HG03432 (cell line): ENCODE measurements at regions not wholly inside any gene's neighbourhood (a gene's known extent, or its start where the extent isn't known, plus 50 kb on each side); places are given as distances from the start of the nearest gene placed in this dataset.

Source experiments
- ATAC-seq: cut with Tn5 transposase; IDR thresholded peaks from one replicate; pipeline ENCODE4 v1.9.1; 2021; ENCODE audit warnings: mild to moderate bottlenecking, moderate library complexity; ENCODE audit not compliant: unreplicated experiment

DNA sequence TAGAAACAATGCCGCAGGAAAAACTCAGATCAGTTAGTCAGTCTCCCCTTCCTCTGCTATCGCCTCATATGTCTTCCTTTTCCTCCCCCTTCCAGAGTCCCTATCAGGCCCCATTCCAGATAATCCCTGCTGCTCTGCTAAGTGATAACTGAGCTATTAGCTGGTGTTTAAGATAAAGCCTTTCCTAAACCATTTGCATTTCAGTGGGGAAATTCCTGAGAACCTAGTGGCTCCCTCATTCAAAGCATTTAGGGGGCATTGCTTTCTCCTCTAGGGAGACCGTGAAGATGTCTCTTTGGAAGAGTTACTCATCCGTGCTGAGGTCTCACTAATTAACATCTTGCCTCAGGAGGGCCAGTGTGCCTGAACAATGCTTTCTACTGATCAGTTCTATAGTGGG is 401.6 kb downstream of the NPIPA7 start:
- ATAC-seq, result no peak

DNA sequence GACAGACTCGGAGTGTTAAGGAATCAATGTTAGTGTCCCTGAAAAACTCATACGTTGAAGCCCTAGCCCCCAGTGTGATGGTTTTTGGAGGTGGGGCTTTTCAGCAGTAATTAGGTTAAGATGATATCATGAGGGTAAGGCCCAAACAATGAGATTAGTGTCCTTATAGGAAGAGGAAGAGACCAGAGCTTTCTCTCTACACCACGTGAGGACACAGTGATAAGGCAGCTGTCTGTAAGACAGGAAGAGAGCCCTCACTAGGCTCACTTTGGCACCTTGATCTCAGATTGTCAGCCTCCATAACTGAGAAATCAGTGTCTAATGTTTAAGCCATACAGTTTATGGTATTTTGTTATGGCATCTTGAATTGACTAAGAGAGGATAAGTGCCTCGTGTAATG is 403.2 kb downstream of the NPIPA7 start:
- ATAC-seq, result no peak

DNA sequence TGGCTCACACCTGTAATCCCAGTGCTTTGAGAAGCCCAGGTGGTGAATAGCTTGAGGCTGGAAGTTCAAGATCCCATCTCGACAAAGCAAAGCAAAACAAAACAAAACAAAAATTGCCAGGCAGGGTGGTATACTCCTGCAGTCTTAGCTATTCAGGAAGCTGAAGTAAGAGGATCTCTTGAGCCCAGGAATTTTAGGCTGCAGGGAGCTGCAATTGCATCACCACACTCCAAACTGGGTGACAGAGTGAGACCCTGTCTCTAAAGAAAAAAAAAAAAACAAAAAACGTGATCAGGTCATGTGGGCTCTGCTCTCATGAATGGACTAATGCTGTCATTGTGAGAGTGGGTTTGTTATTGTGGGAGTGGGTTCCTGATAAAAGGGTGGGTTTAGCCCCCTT is 409.1 kb downstream of the NPIPA7 start:
- no peak for ATAC-seq

DNA sequence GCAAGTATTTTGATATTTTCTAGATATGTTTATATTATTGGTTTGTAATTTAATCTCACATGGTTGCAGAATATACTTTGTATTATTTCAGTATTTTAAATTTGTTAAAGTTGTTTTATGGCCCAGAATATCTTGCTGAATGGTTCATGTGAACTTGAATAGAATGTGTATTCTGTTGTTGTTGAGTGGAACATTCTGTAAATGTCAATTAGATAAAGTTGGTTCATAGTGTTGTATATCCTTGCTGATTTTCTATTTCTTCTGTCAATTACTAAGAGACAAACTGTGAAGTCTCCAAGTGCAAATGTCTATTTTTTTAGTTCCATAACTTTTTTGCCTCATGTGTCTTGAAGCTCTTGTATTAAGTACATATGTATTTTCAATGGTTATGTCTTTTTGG is 411.7 kb downstream of the NPIPA7 start:
- no peak for ATAC-seq

DNA sequence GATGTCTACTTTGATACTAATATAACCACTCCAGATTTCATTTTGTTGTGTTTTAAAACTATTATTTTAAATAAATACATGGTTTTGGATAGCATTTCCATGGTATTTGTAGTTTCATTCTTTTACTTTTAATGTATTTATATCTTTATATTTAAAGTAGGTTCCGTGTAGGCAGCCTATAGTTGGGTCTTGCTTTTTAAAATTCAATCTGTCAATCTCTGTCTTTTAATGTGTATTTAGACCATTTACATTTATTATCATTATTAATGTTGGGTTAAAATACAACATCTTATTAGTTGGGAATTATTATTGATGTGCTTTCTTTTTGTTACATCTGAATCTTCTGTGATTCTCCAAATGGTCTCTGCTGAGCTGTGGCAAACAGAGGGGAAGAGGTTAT is 412.1 kb downstream of the NPIPA7 start:
- no peak for ATAC-seq

DNA sequence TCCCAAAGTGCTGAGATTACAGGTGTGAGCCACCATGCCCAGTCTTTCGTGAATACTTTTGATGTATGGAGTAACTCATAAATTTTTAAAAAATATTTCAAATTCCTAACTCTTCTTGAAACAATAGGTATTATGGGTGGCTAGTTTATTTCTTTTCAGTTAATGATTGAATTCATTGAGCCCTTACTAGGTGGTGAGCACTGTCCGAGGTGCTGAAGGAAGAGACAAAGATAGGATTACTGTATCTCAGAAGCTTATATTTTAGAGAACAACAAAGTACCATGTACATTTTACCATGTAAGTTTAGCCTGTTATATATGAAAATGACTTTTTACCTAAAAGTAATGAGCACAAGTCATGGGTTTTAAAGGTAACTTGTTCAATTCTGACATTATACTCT is 418.3 kb downstream of the NPIPA7 start:
- no peak for ATAC-seq

DNA sequence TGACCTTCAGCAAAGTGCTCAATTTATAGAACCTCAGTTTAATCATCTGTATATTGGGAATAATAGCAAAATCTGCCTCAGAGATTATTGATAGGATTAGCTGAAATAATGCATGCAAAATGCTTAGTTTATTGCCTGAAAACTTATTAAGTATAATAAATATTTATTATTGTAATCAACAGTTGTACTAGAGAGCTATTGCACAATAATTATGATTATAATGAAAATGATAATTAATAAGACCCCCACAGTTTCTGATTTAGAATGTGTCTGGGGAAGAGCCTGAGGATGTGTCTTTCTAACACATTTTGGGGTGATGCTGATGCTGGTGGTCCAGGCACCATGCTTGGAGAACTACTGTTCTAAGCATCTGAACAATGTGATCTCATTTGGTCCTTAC is 419.6 kb downstream of the NPIPA7 start:
- ATAC-seq, result no peak

DNA sequence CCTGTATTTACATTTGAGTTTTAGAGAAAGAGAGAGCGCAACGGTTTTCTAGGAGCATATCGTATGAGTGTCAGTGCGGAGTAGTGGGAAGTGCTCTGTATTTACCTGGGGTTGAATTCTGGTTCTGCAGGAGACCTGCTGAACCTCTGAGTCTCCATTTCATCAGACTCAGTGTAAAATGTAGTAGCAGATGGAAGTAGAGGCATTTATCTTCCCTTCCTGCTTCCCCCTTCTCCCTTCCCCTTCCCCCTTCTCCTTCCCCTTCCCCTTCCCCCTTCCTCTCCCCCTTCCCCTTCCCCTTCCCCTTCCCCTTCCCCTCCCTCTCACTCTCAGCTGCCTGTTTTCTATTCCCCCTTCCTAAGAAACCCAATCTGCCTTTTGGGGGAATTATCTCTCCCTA is 426.9 kb downstream of the NPIPA7 start:
- ATAC-seq, result no peak

DNA sequence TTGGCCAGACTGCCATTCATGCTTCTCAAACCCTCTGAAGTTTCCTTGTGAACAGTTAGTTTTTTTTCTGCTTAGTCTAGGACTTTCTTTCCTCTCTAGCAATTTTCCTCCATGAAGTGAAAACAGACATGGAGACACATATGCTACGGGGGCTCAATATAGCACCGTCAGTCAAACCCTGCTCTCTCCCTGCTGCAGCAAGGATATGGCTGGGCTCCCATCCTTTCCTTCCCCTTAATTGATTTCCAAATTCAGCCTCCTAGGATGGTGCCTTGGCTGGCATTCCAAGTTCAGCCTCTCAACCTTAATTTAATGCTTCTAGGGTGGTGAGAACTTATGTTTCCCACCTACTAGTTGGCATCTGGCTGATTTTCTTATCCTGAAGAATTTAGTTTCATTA is 436.7 kb downstream of the NPIPA7 start:
- no peak for ATAC-seq

DNA sequence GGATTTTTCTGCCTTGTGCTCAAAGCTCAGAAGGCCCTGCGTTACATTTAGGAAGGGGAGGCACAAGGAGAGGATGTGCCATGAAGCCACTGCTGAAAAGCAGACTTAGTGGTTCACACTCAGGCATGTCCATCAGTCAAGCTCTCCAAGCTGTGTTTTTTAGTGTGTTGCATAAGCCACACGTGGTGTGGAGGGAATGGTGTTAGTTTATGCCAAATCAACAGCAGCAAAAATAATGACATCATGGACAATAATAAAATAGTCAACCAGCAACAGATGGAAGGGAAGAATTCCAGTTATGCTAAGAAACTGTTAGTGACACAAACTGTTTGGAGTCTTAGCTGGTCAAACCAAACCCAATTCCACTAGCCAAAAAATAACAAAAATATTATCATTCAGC is 438.3 kb downstream of the NPIPA7 start:
- ATAC-seq, result no peak

DNA sequence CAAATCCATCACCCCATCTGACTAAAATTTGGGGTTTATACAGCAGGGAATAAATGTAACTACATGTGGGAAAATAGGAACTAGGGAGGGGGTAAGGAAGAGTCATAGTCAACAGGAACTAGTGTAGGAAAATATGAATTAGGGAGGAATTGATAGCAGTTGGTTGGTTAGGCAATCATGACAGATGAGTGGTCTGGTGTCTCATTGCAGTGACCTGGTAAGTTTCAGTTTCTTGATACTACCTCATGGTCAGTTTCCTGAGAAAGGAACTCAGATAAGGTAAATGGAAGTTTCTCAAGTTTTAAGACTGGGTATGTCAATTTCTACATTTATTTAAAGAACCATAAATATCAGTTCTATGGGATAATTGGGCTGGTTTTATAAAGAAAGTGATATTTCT is 442.3 kb downstream of the NPIPA7 start:
- ATAC-seq, result no peak

DNA sequence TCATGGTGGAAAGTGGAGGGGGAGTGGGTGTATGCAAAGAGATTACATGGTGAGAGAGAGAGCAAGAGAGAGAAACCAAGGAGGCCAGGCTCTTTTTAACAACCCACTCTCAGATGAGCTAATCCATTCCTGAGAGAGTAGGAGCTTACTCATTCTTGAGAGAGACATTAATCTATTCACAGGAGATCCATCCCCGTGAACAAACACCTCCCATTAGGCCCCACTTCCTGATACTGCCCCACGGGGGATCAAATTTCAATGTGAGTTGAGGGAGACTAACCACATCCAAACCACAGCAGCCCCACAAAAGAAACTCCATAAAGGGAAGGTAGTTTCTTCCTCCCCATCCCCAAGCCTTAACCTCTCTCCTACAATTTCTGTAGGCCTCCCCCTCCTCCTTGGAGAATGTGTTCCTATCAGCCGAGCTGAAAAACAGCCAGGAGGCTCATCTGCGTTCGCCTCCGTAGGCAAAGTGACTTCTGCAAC is 450.0 kb downstream of the NPIPA7 start:
- ATAC-seq, result no peak

DNA sequence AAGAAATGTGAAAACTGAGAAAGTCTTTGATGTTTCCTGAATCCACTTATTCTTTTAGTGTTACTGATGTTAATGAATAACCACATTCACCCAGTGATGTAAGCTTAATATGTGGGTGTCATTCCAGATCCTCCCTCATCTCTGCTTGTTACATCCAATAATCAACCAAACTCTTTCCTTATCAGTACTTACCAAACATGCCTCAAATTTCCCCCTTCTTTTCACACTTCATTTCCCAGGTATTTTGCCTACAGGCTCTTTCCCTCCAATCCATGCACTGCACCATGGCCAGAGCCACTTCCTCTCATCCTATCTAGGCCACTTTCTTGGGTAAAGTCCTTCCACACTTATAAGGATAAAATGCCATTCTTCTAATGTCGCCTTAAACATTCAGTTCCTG is 451.5 kb downstream of the NPIPA7 start:
- ATAC-seq, result no peak

DNA sequence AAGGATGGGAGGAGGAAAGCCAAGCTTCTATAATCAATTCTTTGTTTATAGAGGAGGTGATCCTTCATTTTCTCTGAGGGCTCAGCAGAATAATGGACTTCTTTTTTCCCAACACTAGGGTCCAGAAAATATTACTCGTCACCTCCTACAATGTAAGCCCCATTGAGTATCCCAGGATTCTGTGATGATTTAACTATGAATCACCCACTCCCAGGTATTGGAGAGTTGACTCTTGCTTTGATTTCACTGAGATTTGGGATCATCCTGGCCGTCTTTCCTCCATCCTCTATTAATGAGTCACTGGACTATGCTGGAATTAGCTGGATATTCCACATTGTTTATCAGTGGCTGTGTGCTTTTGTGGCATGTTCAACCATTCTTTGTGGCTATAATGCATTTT is 452.0 kb downstream of the NPIPA7 start:
- no peak for ATAC-seq

DNA sequence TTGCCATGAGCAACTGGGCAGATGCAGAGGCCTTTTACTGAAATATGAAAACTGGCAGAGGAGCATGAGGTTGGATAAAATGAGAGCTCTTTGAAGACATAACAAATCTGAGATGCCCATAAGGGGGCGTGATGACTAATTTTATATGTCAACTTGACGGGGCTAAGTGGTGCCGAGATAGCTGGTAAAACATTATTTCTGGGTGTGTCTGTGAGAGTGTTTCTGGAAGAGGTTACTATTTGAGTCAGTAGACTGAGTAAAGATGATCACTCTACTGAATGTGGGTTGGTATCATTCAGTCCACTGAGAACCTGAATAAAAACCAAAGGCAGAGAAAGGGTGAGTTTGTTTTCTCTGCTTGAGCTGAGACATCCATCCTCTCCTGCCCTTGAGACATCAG is 454.2 kb downstream of the NPIPA7 start:
- no peak for ATAC-seq

DNA sequence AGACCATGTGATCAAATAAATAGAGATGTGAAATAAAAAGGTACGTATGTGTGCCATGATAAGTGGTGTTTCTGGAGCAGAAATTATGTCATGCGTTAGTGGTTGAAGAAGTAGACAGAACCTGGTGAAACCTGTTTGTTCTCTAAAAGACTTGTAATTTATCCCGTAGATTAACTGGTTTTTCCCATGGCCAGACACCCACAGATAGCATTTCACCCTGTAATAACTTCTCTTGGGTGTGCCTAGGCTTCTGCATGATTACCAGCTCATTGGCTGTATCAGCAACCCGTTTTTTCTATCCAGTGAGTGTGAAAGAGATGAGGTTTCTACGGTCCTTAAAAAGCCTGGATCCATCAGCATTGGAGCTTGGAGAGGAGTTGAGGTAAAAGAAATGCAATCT is 471.3 kb downstream of the NPIPA7 start:
- ATAC-seq, result no peak

DNA sequence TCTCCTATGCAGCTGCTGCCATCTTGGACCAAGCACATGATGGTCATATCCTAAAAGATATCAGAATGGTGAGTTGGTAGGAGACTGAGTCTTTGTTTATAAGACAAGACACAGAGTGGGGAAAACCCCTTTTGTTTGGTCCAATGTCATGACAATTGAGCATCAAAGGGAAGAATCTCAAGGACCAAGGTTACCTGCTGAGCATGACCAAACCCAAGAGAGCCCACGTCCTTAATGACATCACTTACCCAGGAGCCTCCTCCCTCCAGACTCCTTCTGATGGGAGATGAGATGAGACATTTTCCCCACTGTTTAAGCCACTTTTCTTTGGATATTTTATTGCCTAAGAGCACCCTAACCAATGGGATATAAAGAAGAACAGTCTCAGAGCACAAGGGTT is 478.1 kb downstream of the NPIPA7 start:
- ATAC-seq, result no peak

DNA sequence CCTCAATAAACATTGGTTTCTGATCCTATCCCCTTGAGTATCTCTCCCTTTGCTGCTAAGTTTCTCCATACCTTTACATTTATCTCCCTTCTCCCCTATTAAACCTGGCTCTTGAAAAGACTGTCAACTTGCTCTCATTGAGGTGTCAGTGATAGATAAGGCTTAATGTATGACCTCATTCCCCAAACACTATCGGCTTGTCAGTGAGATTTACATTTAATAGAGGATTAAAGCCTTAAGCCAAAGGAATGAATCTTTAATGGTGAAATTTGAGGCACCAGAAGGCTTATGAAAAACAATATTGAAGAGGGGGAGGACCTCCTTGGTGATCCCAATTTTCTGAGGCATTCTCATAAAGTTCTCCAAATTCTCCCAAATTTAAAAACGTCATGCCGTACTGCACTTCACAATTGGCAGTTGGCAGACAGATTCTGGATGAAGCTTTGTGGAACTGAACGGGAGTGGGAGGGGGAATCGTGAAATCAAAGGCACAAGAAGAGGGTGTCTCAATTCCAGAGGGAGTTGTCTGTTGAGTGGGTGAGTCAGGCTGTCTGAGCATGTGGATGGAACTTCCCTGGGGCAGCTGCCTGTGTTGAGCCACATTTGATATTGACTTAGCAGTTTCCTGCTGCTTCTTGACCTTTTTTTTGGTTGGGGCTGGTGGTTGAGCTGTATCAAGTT is 478.8 kb downstream of the NPIPA7 start:
- ATAC-seq, result no peak

DNA sequence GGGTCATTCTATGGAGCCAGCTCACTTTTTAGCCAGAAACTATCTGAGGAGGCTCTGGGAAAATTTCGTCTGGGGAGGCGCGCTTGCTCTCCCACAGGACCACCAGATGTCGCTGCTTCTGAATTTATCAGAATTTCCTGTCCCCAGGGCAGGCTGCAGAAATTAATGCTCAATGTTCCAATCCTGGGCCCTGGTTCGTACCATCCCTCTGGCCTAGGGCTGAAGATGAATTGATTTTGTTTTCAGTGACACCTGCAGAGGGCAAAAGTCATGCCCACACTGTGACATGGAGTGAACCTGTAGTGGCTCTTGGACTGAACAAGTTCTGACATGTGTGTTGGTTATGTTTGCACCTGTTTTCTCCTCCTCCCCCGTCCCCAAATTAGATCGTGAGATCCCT is 482.6 kb downstream of the NPIPA7 start:
- ATAC-seq, result peak; percentile 44

DNA sequence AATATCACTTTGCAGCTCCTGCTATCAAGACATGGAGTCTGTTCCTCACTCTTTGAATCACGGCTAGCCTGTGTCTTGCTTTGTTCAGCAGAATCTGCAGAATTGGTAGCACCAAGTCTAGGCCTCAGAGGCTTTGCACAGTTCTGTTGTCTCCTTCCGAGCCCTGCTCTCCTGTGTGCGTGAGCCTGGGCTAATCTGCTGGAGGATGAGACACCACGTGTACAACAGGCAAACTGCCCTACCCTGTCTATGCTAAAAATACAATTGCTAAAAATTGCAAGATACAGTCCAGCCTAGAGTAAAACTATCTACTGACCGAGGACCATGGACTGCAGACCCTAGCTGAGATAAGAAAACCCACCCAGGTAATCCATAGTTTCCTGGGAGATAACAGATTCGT is 484.7 kb downstream of the NPIPA7 start:
- ATAC-seq, result no peak

DNA sequence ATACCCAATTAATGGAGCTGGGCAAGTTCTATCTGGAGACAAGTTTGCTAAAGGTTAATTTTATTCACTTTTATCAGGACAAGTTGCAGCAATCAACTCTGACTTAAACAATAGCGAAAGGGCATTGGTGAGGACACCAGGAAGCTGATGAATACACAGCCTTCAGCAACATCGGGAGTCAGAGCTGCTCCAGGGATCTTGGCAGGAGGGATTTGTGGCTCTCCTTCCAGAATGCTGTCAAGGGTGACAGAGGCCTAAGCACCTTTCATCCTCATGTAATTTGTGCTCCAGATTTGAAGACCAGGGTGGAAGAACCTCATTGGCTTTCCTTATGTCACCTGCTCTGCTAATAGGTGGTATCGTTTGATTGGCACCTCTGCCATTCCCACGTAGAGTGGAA is 485.6 kb downstream of the NPIPA7 start:
- ATAC-seq, result no peak

DNA sequence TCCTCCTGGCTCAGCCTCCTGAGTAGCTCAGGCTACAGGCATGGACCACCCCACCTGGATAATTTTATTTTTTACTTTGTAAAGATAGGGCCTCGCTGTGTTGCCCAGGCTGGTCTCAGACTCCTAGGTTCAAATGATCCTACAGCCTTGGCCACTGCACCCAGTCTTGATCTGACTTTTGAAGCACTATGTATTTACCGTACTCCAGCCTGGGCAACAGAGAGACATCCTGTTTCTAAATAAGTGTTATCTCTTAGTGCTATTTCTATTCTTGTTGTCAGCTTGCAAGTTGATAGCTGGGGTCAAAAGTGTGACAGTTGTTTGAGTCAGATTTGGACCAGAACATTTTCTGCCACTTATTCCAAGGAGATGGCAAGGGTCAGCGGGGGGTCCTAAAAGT is 486.4 kb downstream of the NPIPA7 start:
- ATAC-seq, result no peak

DNA sequence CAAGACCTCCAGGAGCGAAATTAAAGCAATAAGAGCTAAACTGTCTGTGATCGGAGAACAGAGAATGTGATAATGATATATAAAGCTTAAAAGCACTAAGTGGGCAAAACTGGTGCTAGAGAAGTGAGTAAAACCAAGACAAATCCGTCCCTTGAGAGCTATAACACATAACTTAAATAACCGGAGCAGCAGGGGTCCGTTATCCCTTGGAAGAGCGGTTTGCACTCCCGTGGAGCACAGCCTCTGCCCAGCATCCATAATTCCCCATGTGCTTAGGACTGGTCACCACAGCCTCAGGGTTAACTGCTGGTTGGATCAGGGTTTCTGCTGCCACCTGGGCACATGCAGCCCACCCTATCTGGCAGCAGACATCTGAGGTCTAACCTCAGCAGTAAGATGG is 489.0 kb downstream of the NPIPA7 start:
- no peak for ATAC-seq
